NCI-H82 treated with DMSO at 0.1 percent for 48 hours (cell line): ENCODE measurements at regions not wholly inside any gene's neighbourhood (a gene's known extent, or its start where the extent isn't known, plus 50 kb on each side); places are given as distances from the start of the nearest gene placed in this dataset.
"Not testable (repeated sequence)": the region's sequence is repeated elsewhere in the genome, so short reads cannot be mapped to it uniquely, and the experiment has no call there.

Experiments used
- DNase-seq: peaks from one replicate; lab custom pipeline; 2025; ENCODE audit not compliant: unreplicated experiment; lab: John Stamatoyannopoulos, UW

DNA sequence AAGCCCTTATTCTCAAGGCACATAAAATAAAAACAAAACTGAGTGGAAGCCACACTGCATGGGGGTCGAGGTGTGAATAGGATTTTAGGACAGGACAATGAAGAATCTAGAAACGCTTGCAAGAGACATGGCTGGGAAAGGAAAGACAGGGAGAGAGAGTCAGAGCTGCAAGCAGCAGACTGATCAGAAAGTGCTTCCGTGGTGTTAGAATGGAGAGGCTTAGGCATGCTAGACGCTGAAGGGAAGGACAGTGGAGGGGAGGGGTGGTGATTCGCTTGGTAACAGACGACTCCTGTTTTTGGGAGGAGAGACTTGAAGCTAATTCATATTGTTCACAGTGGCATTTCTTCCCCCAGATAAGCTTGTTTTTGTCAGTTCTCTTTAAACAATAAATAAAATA is 173.5 kb downstream of the AIPL1 start:
- DNase-seq, result no peak

DNA sequence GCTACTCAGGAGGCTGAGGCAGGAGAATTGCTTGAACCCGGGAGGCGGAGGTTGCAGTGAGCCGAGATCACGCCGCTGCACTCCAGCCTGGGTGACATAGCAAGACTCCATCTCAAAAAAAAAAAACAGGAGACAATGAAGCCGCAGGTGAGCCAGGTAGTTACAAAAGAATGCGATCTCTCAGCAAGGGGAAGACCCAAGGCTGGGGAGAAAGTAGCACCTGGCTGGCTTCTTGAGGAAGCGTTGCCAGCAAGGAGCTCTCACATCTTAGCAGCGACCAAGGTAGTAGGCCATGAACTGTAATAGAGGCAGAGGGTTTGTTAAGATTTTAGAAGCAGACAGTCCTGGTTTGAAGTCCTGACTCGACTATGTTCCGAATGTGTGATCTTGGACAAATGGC is 175.0 kb downstream of the AIPL1 start:
- no peak for DNase-seq

DNA sequence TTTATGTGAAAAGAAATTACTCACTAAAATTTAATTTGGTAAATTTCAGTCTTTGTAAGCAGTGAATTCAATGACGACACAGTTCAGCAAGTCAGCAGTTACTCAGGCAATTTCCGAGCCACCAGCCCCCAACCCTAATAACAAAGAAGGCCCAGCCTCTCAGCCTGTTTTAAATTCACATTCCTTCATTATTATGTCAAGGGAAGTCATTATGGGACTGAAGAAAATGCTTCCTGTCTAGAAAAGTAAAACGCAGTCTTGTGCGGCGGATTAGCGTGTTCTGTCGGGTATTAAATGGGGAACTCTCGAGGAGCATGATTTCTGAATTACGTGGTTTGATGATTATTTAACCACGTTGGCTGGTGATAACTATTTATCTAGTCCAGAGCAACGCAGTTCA is 177.6 kb downstream of the AIPL1 start:
- no peak for DNase-seq

DNA sequence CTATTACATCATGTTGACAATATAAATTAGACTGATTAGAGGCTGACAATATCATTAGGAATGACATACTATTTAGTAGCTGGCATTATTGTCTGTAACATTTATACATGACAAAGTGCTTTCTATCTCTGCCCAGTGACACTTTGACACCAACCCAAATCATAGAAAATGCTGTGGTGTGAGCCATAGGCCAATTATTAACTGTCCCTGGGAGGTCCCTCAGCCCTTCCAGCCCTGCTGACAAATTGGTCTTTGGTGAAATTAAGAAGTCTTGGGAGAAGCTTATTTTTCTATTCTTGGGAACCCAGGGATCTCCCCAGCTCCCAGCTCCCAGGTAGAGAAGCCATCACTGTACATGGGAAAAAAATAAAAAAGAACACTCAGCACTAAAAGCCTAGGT is 179.6 kb downstream of the AIPL1 start:
- DNase-seq, result no peak

DNA sequence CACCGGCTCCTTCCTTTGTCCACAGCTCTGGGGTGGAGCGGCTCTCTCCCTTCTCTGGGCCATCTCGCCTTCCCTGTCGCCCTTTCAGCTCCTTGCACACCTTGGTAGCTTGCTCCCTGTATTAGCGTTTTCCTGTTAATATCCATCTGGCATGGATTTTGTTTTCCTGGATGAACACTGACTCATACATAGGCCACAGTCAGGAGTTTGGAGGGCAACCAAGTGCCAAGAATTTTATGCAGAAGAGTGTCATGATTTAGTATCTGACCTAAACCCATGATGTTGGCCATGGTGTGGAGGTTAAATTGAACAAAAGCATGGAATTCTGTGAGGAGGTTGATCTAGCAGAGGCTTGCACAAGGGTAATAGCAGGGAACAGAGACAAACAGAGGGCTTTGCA is 180.9 kb downstream of the AIPL1 start:
- DNase-seq, result no peak

DNA sequence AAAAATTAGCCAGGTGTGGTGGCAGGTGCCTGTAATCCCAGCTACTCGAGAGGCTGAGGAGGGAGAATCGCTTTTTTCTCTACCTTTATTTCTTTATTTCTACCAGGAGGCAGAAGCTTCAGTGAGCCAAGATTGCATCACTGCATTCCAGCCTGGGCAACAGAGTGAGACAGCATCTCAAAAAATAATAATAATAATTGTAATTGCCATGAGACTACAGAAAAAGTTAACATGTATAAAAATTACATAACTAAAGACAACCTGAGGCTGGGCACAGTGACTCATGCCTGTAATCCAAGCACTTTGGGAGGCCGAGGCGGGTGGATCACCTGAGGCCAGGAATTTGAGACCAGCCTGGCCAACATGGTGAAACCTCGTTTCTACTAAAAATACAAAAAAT is 181.5 kb downstream of the WSCD1 start:
- not testable (repeated sequence) for DNase-seq

DNA sequence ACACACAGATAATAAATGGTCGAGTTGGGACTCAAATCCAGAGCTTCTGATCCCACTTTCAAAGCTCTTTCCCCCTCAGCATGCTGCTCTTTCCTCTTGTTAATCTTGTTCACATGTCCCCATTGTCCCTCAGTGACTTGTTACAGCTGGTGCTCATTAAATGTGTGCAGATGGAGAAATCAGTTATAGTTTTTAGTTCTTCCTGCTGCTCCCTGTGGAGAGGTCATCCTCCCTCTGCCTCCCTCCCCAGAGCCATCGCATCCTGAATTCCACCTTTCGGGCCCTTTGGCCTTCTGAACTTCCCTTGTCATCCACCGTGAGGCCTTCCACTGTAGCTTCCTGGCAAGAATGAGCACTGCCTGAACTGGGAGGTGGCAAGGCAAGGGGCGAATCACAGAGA is 179.6 kb downstream of the WSCD1 start:
- DNase-seq, result no peak

DNA sequence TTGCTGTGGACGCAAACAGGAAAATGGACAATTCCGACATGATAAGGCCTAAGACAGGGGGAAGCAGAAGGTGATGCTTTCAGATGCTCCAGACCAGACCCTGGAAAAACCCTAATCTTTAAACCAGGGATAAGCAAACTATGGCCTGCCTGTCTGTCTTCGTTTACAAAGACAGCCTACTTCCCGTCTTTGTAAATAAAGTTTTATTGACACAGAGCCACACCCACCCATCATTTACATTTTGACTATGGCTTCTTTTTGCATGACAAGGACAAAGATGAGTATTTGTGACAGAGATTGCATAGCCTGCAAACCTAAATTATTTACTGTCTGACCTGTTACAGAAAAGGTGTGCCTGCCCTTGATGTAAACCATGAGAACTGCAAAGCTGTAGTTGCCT is 177.9 kb downstream of the WSCD1 start:
- DNase-seq, result no peak

DNA sequence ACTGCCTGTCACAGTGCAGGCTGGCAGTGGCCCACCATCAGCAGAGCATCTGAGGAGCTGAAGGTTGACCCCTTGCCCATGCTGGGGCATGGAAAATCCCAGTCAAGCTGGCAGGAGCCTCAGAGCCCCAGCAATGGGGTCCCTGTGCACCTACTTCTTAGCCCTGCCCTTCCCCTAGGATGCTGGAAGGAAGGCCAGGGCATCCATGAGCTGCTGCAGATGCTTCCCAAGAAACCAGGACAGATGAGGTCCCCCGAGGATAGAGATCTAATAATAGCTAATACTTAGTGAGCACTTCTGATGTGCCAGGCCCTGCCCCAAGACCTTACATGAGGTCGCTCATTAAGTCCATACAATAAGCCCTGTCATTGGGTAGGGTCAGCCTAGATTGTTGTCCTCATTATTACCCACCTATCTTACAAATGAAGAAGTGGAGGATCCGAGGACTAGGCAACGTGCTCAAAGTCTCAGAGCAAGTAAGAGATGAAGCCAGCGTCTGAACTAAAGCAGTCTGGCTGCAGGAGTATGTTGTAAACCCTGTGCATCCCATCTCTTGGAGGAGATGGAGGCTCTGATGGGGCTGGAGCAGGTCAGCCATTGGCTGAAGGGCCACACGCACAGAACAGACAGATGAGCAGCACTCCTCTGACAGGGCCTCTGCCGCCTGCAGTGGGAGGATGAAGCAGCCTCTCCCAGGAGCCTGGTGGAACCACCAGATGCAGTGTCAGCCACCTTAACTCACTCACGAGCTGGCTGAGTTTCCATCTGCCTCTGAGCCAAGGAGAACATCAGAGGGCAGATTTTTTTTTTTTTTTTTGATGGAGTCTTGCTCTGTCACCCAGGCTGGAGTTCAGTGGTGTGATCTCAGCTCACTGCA is 175.4 kb downstream of the WSCD1 start:
- DNase-seq, result no peak

DNA sequence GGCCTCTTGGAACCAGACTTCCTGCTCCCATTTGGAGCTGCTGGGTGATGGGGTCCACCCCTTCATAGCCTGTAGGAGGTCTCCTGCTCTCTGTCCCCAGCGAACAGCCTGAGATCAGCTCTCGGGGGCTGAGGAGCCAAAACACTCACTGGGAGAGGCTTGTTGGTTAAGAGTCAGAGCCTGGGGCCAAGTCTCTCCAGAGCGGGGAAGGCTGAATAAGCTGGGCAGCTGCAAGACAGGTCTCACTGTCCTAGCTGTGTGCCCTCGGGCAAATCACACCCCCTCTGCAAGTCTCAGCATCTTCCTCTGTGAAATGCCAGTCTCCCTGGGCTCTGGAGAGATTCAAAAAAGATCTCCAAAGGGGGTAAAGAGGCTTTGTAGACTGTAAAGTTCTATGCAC is 174.6 kb downstream of the WSCD1 start:
- DNase-seq, result no peak

DNA sequence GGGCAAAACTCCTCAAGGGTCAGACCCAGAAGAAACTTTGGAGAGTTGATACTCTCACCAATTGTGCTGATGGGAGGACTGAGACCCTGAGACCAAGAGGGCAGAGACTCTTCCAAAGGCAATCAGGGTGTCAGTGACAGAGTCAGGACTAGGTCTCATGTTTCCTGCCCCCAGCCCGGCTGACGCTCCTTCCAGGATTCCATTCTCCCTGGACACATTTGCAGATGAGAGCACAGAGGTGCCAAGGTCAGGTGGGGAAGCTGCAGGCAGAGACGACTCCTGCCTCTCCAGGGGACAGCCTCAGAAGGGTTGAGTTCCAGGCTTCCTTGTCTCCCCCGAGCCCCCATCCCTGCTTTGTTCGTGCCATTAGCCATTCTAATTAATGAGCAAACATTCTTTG is 174.1 kb downstream of the WSCD1 start:
- DNase-seq, result no peak

DNA sequence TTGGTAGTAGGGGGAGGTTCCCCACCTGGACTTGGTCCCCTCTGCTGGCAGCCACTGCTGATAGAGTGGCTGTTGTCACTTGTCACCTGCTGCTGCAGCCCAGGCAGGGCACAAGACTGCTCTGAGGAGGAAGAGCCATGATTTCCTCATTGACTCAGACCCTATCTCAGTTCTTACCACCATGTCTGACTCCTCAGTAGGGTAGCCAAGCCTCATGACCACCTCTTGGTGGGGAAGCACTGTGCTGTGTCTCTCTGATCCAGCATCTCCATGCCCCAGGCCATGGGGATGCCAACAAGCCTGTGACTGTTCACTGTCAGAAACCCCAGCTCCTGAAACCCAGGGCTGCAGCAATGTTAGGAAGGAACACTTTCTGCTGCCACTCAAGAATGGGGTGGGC is 173.0 kb downstream of the WSCD1 start:
- no peak for DNase-seq

DNA sequence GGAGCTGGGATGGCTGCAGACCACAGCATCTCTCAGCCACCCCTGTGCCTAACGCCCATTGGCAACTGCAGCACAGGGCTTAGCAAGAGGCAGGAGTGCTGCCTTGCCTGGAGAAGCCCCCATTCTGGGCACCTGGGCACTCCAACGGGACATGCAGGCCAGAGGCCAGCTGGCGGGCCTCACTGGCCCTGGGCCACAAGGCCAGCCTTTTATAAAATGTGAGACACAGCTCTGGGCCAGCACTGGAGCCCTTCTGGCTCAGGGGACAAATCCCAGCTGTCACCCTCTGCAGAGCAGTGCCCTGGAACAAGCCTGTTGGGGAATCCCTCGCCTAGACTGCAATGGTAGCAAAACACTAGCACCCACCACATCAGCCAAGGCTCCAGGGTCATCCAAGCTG is 171.8 kb downstream of the WSCD1 start:
- no peak for DNase-seq

DNA sequence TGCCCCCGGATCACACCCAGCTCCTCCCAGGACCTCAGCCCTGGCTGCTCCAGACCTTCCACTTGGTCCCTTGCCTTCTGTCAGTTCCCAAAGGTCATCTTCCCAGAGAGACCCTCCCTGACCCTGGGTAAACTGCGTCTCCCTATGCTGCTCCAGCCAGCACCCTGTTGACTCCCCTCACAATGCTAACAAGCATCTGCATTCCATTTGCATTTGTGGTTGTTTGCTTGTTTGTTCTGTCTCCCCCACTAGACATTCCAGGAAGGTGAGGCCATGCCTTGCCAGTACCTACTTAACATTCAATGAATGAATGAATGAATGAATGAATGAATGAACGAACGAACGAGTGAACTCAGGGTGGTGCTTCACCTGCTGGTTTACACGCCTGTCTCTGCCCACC is 171.2 kb downstream of the WSCD1 start:
- no peak for DNase-seq

DNA sequence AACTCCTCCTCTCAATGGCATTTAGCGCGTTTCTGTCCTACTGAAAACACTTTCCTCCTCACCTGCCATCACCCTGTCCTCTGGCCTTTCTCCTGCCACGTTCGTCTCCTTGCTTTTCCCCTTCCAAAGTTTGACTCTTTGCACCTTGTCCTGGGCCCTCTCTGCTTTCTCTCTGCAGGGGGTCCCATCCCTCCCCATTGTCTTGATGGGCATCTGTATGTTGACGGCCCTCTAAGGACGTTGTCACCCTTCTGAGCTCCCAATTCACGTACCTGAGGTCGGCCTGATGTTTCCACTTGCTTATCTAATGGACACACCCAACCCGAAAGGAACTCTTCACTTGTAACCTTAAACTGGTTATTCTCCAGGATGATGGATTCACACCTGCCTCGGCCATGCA is 170.4 kb downstream of the WSCD1 start:
- DNase-seq, result no peak

DNA sequence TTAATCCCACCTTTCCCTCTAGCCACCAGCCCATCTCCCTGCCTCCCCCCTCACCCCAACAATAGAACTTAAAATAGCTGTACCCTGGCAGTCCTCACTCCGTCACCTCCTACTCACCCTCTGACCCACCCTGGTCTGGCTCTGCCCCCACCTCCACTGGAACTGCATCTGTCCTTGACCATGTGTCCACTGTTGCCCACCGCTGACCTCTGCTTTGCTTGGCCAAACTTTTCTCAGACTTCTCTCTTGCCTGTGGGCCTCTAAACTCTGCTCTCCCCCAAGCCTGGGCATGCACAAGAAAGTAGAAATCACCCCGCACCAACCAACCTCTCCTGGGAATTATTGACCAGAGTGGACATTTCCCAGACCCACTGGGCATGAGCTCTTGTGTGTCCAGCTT is 169.8 kb downstream of the WSCD1 start:
- DNase-seq, result no peak

DNA sequence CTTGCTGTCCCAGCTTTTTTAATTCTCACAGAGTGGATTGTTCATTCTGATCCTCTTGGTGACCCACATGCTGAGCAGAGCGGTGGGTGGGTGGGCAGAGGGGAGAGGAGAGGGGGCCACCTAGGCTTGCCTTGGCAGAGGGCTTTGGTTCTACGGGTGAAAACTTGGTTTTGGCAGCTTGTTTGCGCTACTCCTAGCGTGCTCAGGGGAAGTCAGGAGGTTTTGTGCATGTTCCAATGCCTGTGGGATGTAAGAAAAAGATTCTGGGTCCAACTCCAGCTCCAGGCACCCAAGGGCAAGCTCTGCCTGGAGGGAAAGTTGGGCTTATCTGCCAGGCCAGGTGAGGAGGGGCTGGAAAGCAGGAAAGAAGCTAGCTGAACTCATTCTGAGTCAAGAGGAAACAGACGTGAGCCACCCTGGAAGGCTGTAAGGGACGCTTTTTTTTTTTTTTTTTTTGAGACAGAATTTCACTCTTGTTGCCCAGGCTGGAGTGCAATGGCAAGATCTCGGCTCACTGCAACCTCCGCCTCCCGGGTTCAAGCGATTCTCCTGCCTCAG is 169.1 kb downstream of the WSCD1 start:
- DNase-seq, result no peak

DNA sequence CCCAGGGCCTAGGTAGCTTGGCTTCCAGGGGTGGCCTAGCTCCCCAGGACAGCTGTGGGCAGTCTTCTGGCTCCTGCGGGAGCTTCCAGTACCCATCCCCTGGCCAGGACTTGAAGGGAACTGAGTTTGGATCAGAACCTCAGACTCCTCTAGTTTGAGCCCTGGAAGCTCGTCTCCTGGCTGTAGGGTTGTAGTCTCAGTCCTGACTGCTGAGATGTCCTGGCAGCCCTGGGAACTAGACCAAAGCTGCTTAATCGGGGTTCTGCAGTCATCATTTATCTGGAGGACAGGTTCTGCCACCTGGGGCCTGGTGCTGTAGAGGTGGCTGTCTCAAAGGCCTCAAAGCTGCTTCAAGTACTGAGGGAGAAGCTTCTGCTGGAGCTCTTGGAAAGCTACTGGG is 163.7 kb downstream of the WSCD1 start:
- no peak for DNase-seq

DNA sequence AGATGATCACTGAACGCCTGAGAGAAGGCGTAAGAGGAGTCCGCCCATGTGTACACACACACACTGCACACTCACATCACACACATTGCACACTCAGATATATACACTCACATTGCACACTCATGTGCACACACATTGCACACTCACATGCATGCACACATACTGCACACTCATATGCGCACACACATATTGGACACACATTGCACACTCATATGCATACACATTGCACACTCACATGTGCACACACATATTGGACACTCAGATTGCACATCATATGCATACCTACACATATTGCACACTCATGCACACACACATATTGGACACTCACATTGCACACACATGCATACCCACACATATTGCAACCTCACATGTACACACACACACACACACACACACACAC is 163.2 kb downstream of the WSCD1 start:
- no peak for DNase-seq

DNA sequence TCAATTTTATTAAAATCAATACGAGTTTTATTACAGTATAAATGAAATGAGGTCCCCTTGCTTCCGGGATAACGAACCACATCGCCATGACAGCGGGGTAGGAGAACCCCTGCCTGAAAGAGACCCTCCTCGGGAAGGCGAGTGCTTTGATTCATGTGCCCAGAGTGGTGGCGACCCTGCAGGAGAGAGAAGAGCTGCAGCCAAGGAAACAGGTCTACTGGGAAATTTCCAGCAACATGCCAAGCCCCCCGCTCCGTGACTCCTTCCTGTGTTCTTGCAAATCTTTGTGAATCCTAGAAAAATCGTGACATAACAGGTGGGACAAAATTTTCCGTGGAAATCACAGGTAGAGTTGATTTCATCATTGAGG is 162.5 kb downstream of the WSCD1 start:
- no peak for DNase-seq

DNA sequence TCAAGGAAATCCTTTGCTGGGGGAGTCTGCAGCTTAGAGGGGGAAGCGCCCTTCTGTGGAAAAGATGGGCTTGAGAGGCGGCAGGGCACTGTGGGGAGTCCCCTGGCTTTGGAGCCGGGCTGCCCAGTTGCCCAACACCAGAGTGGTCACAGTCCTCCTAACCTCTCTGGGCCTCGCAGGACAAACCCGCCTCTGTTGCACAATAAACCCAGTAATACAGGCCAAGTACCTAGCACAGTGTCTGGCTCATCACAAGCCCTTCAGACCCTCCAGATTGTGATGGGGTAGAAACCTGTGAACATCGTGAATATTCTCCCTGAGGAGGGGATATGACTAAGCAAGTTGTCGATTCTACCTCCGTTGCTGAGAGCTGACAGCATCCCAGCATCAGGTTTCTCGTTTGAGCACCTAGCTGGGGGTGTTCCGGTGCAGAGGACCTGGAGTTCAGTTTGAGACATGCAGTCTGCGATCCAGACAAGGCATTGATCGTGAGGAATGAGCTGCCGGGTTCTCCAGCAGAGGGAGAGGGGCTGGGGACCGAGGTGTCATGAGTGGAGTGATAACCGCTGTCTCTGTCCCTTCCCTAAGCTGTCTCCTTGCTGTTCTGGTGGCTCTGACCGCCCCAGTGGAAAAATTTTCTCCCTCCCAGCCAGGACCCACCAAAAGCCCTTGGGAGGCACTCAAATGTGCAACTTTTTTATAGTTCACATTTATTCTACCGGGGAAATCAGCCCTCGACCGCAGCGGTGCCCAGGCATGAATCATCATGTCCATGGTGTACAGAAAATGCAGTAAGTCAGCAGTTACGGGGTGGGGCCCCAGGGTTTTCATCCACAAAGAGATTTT is 161.9 kb downstream of the WSCD1 start:
- no peak for DNase-seq

DNA sequence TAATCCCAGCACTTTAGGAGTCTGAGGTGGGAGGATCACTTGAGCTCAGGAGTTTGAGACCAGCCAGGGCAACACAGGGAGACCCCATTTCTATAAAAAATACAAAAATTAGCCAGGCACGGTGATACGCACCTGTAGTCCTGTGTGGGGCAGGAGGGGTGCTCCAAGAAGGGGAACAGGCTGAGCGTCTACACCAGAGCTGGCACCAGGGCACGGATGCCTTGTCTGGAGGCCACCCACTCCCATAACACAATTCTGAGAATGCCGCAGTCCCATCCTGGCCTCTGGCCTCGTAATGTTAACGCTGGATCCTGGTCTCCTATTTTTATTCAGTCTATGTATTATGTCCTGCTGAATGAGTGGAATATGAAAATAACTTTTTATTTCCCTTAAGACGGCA is 161.3 kb downstream of the WSCD1 start:
- no peak for DNase-seq
